SK-N-SH (cell line): ENCODE measurements at regions not wholly inside any gene's neighbourhood (a gene's known extent, or its start where the extent isn't known, plus 50 kb on each side); places are given as distances from the start of the nearest gene placed in this dataset.

ENCODE experiments used
- CTCF ChIA-PET: fragments of 300-600, 350-600 bp; formaldehyde crosslinking; extraction: SDS; loops from one replicate; lab custom pipeline; 2021; lab: Yijun Ruan, JAX
- POLR2A ChIA-PET: fragments of 350-600 bp; sonication (Branson Sonifier 250); formaldehyde crosslinking; extraction: SDS; loops from one replicate; lab custom pipeline; 2020; ENCODE audit warnings: antibody characterized with exemption, inconsistent platforms; lab: Yijun Ruan, JAX
- DNase-seq: peaks from one replicate; pipeline ENCODE4 v3.0.0; 2012
- H2AFZ ChIP-seq: fragments of 200-600 bp; sonication (generic); 2 replicates; pipeline ENCODE4 v1.8.1; 2016; ENCODE audit warnings: antibody characterized with exemption, mild to moderate bottlenecking, low read depth
- H3F3A ChIP-seq: fragments of 200-600 bp; sonication (generic); replicated peaks from 2 replicates; pipeline ENCODE3; 2016; ENCODE audit warnings: antibody characterized with exemption, mild to moderate bottlenecking; ENCODE audit not compliant: insufficient read depth
- H3K27ac ChIP-seq, 2 experiments: fragments of 200-500 bp in 1 of 2; fragments of 200-600 bp in 1 of 2; sonication (Bioruptor generic) in 1 of 2; sonication (generic), shearing (Covaris generic) in 1 of 2; 2 replicates each; pipeline versions ENCODE4 v1.5.1 to v1.6.1; 2014 to 2016; ENCODE audit warnings: low read depth in 2 of 2, inconsistent platforms in 1 of 2, low read length in 1 of 2, mild to moderate bottlenecking in 1 of 2, mixed read lengths in 1 of 2
- H3K27me3 ChIP-seq: fragments of 200-600 bp; sonication (generic), shearing (Covaris generic); 2 replicates; pipeline ENCODE4 v1.6.1; 2016; ENCODE audit warnings: mixed run types; ENCODE audit not compliant: insufficient read depth
- H3K36me3 ChIP-seq, 2 experiments: fragments of 200-500 bp in 1 of 2; fragments of 200-600 bp in 1 of 2; sonication (Bioruptor generic) in 1 of 2; sonication (generic) in 1 of 2; replicated peaks in 1 of 2; 2 replicates each; pipeline versions ENCODE3 to v1.5.1; 2014 to 2016; ENCODE audit warnings: low read length in 1 of 2, mild to moderate bottlenecking in 1 of 2; ENCODE audit not compliant: insufficient read depth in 2 of 2, control insufficient read depth in 1 of 2
- H3K4me1 ChIP-seq, 2 experiments: fragments of 200-500 bp in 1 of 2; fragments of 200-600 bp in 1 of 2; sonication (Bioruptor generic) in 1 of 2; sonication (generic), shearing (Covaris generic) in 1 of 2; 2 replicates each; pipeline versions ENCODE4 v1.5.1 to v1.6.1; 2014 to 2016; ENCODE audit warnings: low read depth in 1 of 2, low read length in 1 of 2, mixed run types in 1 of 2; ENCODE audit not compliant: insufficient read depth in 2 of 2, control insufficient read depth in 1 of 2
- H3K4me2 ChIP-seq: fragments of 200-600 bp; sonication (generic), shearing (Covaris generic); 2 replicates; pipeline ENCODE4 v1.6.1; 2017; ENCODE audit warnings: mixed run types
- H3K4me3 ChIP-seq, 2 experiments: fragments of 200-500 bp in 1 of 2; fragments of 200-600 bp in 1 of 2; sonication (Bioruptor generic) in 1 of 2; sonication (generic), shearing (Covaris generic) in 1 of 2; 2 replicates each; pipeline versions ENCODE4 v1.5.1 to v1.8.1; 2014 to 2016; ENCODE audit warnings: low read depth in 2 of 2, inconsistent platforms in 1 of 2, low read length in 1 of 2, mild to moderate bottlenecking in 1 of 2, mixed read lengths in 1 of 2, moderate library complexity in 1 of 2
- H3K79me2 ChIP-seq: fragments of 200-600 bp; sonication (generic); 2 replicates; pipeline ENCODE4 v1.8.1; 2017; ENCODE audit warnings: mild to moderate bottlenecking; ENCODE audit not compliant: insufficient read depth
- H3K9ac ChIP-seq: fragments of 200-600 bp; sonication (generic); 2 replicates; pipeline ENCODE4 v1.6.1; 2017; ENCODE audit warnings: mixed run types
- H3K9me2 ChIP-seq: fragments of 200-600 bp; sonication (generic); 2 replicates; pipeline ENCODE4 v1.6.1; 2017; ENCODE audit warnings: mixed run types
- H3K9me3 ChIP-seq: fragments of 200-600 bp; sonication (generic); 2 replicates; pipeline ENCODE4 v1.6.1; 2017; ENCODE audit warnings: mixed run types, mild to moderate bottlenecking, moderate library complexity
- H4K20me1 ChIP-seq: fragments of 200-600 bp; sonication (generic); 2 replicates; pipeline ENCODE4 v1.6.1; 2017; ENCODE audit warnings: mild to moderate bottlenecking, mixed run types; ENCODE audit not compliant: insufficient read depth
- CHD2 ChIP-seq: fragments of 150-350 bp; IDR thresholded peaks from 2 replicates; pipeline ENCODE4 v1.6.1; 2018; ENCODE audit warnings: low read length; ENCODE audit not compliant: partially characterized antibody
- ELF1 ChIP-seq: IDR thresholded peaks from 2 replicates; pipeline ENCODE4 v1.4.0; 2012
- EP300 ChIP-seq, 2 experiments: IDR thresholded peaks; 2 replicates each; pipeline versions ENCODE4 v1.4.0 to v1.6.1; 2012; ENCODE audit warnings: borderline replicate concordance in 1 of 2, low read depth in 1 of 2, low read length in 1 of 2
- FOSL2 ChIP-seq: IDR thresholded peaks from 2 replicates; pipeline ENCODE4 v1.4.0; 2012; ENCODE audit warnings: low read depth, mild to moderate bottlenecking, moderate library complexity, borderline replicate concordance
- FOXJ3 ChIP-seq: sonication (generic); formaldehyde crosslinking; IDR thresholded peaks from 2 replicates; pipeline ENCODE4 v1.5.1; 2020; ENCODE audit warnings: mild to moderate bottlenecking, missing genetic modification reagents
- FOXM1 ChIP-seq: IDR thresholded peaks from 2 replicates; pipeline ENCODE4 v1.4.0; 2012; ENCODE audit warnings: low read depth, mild to moderate bottlenecking
- GATA2 ChIP-seq: sonication (generic); formaldehyde crosslinking; IDR thresholded peaks from 2 replicates; pipeline ENCODE4 v1.5.0; 2020; ENCODE audit warnings: mild to moderate bottlenecking, missing genetic modification reagents
- MEF2A ChIP-seq: IDR thresholded peaks from 2 replicates; pipeline ENCODE4 v1.4.0; 2012; ENCODE audit warnings: low read depth, borderline replicate concordance
- MXI1 ChIP-seq: IDR thresholded peaks from 2 replicates; pipeline ENCODE4 v1.6.1; 2012; ENCODE audit warnings: mild to moderate bottlenecking, low read depth, low read length, improper control_type of control experiment
- NFIC ChIP-seq: IDR thresholded peaks from 2 replicates; pipeline ENCODE4 v1.4.0; 2012; ENCODE audit warnings: borderline replicate concordance
- RAD21 ChIP-seq: IDR thresholded peaks from 2 replicates; pipeline ENCODE4 v1.6.1; 2012; ENCODE audit warnings: mild to moderate bottlenecking, low read length
- RFX5 ChIP-seq: IDR thresholded peaks from 2 replicates; pipeline ENCODE4 v1.6.1; 2012; ENCODE audit warnings: mild to moderate bottlenecking, improper control_type of control experiment, low read length
- RXRA ChIP-seq: IDR thresholded peaks from 2 replicates; pipeline ENCODE4 v1.4.0; 2012; ENCODE audit warnings: low read depth, mild to moderate bottlenecking, borderline replicate concordance
- SIN3A ChIP-seq: IDR thresholded peaks from 2 replicates; pipeline ENCODE4 v1.6.1; 2012; ENCODE audit warnings: low read depth, mild to moderate bottlenecking, low read length, moderate library complexity, borderline replicate concordance
- TCF12 ChIP-seq: IDR thresholded peaks from 2 replicates; pipeline ENCODE4 v1.4.0; 2012
- TEAD4 ChIP-seq: IDR thresholded peaks from 2 replicates; pipeline ENCODE4 v1.4.0; 2012; ENCODE audit warnings: mild to moderate bottlenecking, borderline replicate concordance; ENCODE audit not compliant: insufficient read depth
- YY1 ChIP-seq: IDR thresholded peaks from 2 replicates; pipeline ENCODE4 v1.4.0; 2012; ENCODE audit warnings: low read depth, mild to moderate bottlenecking
- WGBS: methylation state at CpG from one replicate; pipeline ENCODE4 v1.1.6; 2017; ENCODE audit warnings: low lambda C conversion rate; 5-methylcytosine and 5-hydroxymethylcytosine counted together
- TF ChIP-seq, protein P1 (sequence below): fragments of 150-350 bp; IDR thresholded peaks from 2 replicates; pipeline ENCODE4 v1.6.1; 2017; ENCODE audit warnings: antibody characterized with exemption, low read length, low read depth, borderline replicate concordance
- TF ChIP-seq, protein P2 (sequence below): IDR thresholded peaks from 2 replicates; pipeline ENCODE4 v1.4.0; 2012; ENCODE audit warnings: low read depth, borderline replicate concordance
- TF ChIP-seq, protein P3 (sequence below): IDR thresholded peaks from 2 replicates; pipeline ENCODE4 v1.4.0; 2012; ENCODE audit warnings: low read depth, borderline replicate concordance
- TF ChIP-seq, protein P4 (sequence below): IDR thresholded peaks from 2 replicates; pipeline ENCODE4 v1.6.1; 2012; ENCODE audit warnings: mild to moderate bottlenecking, low read depth, low read length, moderate library complexity
- TF ChIP-seq, protein P5 (sequence below): IDR thresholded peaks from 2 replicates; pipeline ENCODE4; 2012

DNA sequence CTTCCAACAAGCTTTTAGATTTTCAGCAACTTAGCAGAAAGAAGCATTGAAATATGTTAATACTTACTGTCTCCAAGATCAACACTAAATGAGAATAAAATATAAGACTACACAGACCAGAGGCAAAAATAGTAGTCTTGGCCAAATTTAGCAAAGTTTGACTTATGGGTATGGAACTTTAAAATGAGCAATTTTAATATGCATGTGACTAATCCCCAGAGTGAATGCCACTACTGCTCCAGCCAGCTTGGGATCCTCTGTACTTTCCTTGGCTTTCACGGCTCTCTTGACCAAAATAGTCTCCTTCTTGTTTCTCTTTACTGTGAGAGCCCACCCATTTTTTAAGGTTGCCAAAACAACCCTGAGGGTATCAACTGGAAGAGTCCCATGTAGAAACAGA is 148.0 kb upstream of the GRIA1 start:
- Histone ChIP-seq H3K4me1 (no peaks in the 10 kb centered on the region), H3K4me3 (no peak overlapping the region), H3K27ac (no peak overlapping the region), H3K36me3 (no peaks in the 10 kb centered on the region), H3K4me2 (no peak overlapping the region), H3K27me3 (no peaks in the 10 kb centered on the region), H4K20me1 (no peaks in the 10 kb centered on the region), H3K9me2 (no peaks in the 10 kb centered on the region), H3K9ac (no peak overlapping the region), H3F3A (no peaks in the 10 kb centered on the region), H3K9me3 (no peaks in the 10 kb centered on the region), H3K79me2 (no peaks in the 10 kb centered on the region), H2AFZ (no peak overlapping the region)
- CTCF ChIA-PET = interaction anchor here (0.6 kb wide), 1 partner anchor 647 kb away, joined by 3 read pairs; no protein-coding TSS in a partner anchor
- no peak for TF ChIP-seq ELF1
- TF ChIP-seq FOXJ3 = no peak
- no peak for TF ChIP-seq YY1
- no peak for TF ChIP-seq FOSL2
- TF ChIP-seq, protein P1, sequence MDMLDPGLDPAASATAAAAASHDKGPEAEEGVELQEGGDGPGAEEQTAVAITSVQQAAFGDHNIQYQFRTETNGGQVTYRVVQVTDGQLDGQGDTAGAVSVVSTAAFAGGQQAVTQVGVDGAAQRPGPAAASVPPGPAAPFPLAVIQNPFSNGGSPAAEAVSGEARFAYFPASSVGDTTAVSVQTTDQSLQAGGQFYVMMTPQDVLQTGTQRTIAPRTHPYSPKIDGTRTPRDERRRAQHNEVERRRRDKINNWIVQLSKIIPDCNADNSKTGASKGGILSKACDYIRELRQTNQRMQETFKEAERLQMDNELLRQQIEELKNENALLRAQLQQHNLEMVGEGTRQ = no peak
- TF ChIP-seq TEAD4 = no peak
- TF ChIP-seq MEF2A = no peak
- TF ChIP-seq MXI1 = no peak
- TF ChIP-seq SIN3A = no peak
- TF ChIP-seq, protein P2, sequence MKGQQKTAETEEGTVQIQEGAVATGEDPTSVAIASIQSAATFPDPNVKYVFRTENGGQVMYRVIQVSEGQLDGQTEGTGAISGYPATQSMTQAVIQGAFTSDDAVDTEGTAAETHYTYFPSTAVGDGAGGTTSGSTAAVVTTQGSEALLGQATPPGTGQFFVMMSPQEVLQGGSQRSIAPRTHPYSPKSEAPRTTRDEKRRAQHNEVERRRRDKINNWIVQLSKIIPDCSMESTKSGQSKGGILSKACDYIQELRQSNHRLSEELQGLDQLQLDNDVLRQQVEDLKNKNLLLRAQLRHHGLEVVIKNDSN = no peak
- TF ChIP-seq EP300 (IDR thresholded peaks at IDR 0.05; ENCODE audit: borderline replicate concordance in 1 of 2, low read depth in 1 of 2, low read length in 1 of 2) = no peak
- no peak for TF ChIP-seq RAD21
- no peak for TF ChIP-seq RXRA
- 27% methylated on average over 1 of the region's 1 CpG for WGBS
- POLR2A ChIA-PET = no interaction called here
- DNase-seq = no peak

DNA sequence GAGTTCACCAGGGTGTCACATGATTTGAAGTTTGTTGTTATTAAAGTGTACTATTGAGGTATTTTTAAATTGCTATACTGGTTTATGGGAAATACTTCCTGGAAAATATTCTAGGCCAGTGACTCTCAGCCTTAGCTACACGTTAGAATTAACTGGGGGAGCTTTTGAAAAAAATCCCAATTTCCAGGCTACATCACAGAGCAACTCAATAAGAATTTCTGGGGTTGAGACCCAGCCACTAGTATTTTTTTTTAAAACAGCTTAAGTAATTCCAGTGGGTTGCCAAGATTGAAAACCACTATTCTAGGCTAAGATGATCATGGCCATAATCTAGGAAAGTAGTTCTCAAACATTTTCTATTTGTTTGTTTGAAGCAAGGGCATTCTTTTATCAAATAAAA is 142.9 kb upstream of the GRIA1 start:
- H3K9me2 ChIP-seq = no peaks in the 10 kb centered on the region
- no peak overlapping the region for H2AFZ ChIP-seq
- no peak overlapping the region for H3K4me2 ChIP-seq
- no peaks in the 10 kb centered on the region for H3K27me3 ChIP-seq
- WGBS = 0% methylated on average over 1 of the region's 1 CpG
- H3K36me3 ChIP-seq = no peaks in the 10 kb centered on the region
- no peaks in the 10 kb centered on the region for H3K79me2 ChIP-seq
- no peak overlapping the region for H3K4me3 ChIP-seq
- H3K4me1 ChIP-seq = no peaks in the 10 kb centered on the region
- CTCF ChIA-PET = no interaction called here
- H3K9me3 ChIP-seq = no peaks in the 10 kb centered on the region
- H3K9ac ChIP-seq = no peak overlapping the region
- no peak overlapping the region for H3K27ac ChIP-seq
- POLR2A ChIA-PET = no interaction called here
- no peaks in the 10 kb centered on the region for H4K20me1 ChIP-seq
- DNase-seq = no peak
- no peaks in the 10 kb centered on the region for H3F3A ChIP-seq
- TF ChIP-seq NFIC (no peak), RFX5 (no peak), FOXM1 (no peak), GATA2 (no peak), MXI1 (no peak), CHD2 (no peak), TCF12 (no peak), EP300 (IDR thresholded peaks at IDR 0.05; ENCODE audit: borderline replicate concordance in 1 of 2, low read depth in 1 of 2, low read length in 1 of 2) (no peak), RAD21 (no peak)
- TF ChIP-seq, protein P3, sequence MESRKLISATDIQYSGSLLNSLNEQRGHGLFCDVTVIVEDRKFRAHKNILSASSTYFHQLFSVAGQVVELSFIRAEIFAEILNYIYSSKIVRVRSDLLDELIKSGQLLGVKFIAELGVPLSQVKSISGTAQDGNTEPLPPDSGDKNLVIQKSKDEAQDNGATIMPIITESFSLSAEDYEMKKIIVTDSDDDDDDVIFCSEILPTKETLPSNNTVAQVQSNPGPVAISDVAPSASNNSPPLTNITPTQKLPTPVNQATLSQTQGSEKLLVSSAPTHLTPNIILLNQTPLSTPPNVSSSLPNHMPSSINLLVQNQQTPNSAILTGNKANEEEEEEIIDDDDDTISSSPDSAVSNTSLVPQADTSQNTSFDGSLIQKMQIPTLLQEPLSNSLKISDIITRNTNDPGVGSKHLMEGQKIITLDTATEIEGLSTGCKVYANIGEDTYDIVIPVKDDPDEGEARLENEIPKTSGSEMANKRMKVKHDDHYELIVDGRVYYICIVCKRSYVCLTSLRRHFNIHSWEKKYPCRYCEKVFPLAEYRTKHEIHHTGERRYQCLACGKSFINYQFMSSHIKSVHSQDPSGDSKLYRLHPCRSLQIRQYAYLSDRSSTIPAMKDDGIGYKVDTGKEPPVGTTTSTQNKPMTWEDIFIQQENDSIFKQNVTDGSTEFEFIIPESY = no peak
- TF ChIP-seq, protein P4, sequence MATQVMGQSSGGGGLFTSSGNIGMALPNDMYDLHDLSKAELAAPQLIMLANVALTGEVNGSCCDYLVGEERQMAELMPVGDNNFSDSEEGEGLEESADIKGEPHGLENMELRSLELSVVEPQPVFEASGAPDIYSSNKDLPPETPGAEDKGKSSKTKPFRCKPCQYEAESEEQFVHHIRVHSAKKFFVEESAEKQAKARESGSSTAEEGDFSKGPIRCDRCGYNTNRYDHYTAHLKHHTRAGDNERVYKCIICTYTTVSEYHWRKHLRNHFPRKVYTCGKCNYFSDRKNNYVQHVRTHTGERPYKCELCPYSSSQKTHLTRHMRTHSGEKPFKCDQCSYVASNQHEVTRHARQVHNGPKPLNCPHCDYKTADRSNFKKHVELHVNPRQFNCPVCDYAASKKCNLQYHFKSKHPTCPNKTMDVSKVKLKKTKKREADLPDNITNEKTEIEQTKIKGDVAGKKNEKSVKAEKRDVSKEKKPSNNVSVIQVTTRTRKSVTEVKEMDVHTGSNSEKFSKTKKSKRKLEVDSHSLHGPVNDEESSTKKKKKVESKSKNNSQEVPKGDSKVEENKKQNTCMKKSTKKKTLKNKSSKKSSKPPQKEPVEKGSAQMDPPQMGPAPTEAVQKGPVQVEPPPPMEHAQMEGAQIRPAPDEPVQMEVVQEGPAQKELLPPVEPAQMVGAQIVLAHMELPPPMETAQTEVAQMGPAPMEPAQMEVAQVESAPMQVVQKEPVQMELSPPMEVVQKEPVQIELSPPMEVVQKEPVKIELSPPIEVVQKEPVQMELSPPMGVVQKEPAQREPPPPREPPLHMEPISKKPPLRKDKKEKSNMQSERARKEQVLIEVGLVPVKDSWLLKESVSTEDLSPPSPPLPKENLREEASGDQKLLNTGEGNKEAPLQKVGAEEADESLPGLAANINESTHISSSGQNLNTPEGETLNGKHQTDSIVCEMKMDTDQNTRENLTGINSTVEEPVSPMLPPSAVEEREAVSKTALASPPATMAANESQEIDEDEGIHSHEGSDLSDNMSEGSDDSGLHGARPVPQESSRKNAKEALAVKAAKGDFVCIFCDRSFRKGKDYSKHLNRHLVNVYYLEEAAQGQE = no peak
- TF ChIP-seq, protein P5, sequence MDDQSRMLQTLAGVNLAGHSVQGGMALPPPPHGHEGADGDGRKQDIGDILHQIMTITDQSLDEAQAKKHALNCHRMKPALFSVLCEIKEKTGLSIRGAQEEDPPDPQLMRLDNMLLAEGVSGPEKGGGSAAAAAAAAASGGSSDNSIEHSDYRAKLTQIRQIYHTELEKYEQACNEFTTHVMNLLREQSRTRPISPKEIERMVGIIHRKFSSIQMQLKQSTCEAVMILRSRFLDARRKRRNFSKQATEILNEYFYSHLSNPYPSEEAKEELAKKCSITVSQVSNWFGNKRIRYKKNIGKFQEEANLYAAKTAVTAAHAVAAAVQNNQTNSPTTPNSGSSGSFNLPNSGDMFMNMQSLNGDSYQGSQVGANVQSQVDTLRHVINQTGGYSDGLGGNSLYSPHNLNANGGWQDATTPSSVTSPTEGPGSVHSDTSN = no peak
